ENCODE measurements at regions not wholly inside any gene's neighbourhood (a gene's known extent, or its start where the extent isn't known, plus 50 kb on each side); places are given as distances from the start of the nearest gene placed in this dataset.

DNA sequence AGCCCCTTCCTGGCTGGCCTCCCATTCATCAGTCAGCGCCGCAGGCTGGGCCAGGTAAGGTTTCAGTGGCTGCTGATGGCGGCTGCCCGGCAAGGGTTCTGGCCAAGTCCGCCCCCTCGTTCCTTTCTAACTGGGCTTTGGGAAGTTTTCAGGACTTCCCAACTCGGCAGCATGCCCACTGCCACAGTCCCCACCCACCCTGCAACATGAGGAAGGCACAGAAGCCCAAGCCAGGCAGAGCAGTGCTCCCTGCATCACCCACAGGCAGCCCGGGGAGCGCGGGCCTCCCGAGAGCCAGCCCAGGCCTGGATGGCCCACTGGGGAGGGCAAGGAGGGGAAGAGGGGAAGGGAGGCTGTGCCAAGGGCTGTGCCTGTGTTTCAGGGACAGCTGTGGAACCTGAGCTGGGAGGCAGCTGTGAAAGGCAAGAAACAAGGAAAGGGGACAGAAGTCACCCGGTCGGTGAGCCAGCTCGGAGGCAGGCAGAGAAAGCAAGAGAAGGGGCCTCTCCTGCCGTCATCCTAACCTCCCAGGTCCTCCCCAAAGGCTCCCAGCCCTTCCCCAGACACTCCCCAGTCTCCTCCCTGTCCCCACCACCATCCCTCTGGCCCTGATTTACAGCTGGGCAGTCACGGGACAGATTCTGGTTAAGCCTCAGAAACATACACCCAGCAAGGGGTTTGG is 73.9 kb downstream of the CPN2 start:
- TF ChIP-seq POLR2A (IDR thresholded peaks at IDR 0.05; ENCODE audit: low read depth, low read length) (no peak), POLR2AphosphoS5 (IDR thresholded peaks at IDR 0.05; ENCODE audit: low read depth, low read length) (no peak), TAF1 (IDR thresholded peaks at IDR 0.05; ENCODE audit: borderline replicate concordance, low read depth, low read length) (no peak)
